GM23338 (cell line): ENCODE measurements at regions not wholly inside any gene's neighbourhood (a gene's known extent, or its start where the extent isn't known, plus 50 kb on each side); places are given as distances from the start of the nearest gene placed in this dataset.

Experiments
- ATAC-seq: fragments of 200-7000 bp; cut with Tn5 transposase; 3 replicates; pipeline ENCODE4 v1.9.1; 2020
- DNase-seq: peaks from one replicate; pipeline ENCODE4 v3.0.0-alpha.2; 2015; ENCODE audit warnings: low spot score
- H2AFZ ChIP-seq: fragments of 200-600 bp; sonication (generic); 2 replicates; pipeline ENCODE4 v1.8.0; 2016; ENCODE audit warnings: antibody characterized with exemption, mild to moderate bottlenecking, moderate library complexity
- H3F3A ChIP-seq: fragments of 200-600 bp; sonication (generic); replicated peaks from 2 replicates; pipeline ENCODE4 v1.8.0; 2017; ENCODE audit warnings: antibody characterized with exemption, mixed run types, low read depth
- H3K27ac ChIP-seq: fragments of 200-600 bp; sonication (generic); 2 replicates; pipeline ENCODE4 v1.6.1; 2016; ENCODE audit warnings: low read depth
- H3K27me3 ChIP-seq: fragments of 200-600 bp; sonication (generic); 2 replicates; pipeline ENCODE4 v1.8.0; 2016; ENCODE audit warnings: mild to moderate bottlenecking, mixed run types, moderate library complexity; ENCODE audit not compliant: insufficient read depth
- H3K36me3 ChIP-seq: fragments of 200-600 bp; sonication (generic); 2 replicates; pipeline ENCODE4 v1.8.0; 2016; ENCODE audit warnings: mild to moderate bottlenecking; ENCODE audit not compliant: insufficient read depth
- H3K4me1 ChIP-seq: fragments of 200-600 bp; sonication (generic); 2 replicates; pipeline ENCODE4 v1.8.0; 2016; ENCODE audit warnings: mild to moderate bottlenecking, moderate library complexity; ENCODE audit not compliant: insufficient read depth
- H3K4me2 ChIP-seq: fragments of 200-600 bp; sonication (generic); 2 replicates; pipeline ENCODE4 v1.7.1; 2017; ENCODE audit warnings: mixed run types
- H3K4me3 ChIP-seq: fragments of 200-600 bp; sonication (generic); 2 replicates; pipeline ENCODE4 v1.6.1; 2016; ENCODE audit warnings: mixed run types
- H3K79me2 ChIP-seq: fragments of 200-600 bp; sonication (generic); replicated peaks from 2 replicates; pipeline ENCODE4 v1.8.0; 2017; ENCODE audit warnings: mild to moderate bottlenecking; ENCODE audit not compliant: insufficient read depth
- H3K9me2 ChIP-seq: fragments of 200-600 bp; sonication (generic); 2 replicates; pipeline ENCODE4 v1.8.0; 2017; ENCODE audit not compliant: insufficient read depth
- H4K20me1 ChIP-seq: fragments of 200-600 bp; sonication (generic); replicated peaks from 2 replicates; pipeline ENCODE4 v1.8.0; 2017; ENCODE audit warnings: mild to moderate bottlenecking; ENCODE audit not compliant: insufficient read depth
- H3K27ac Mint-ChIP-seq: 2 replicates; pipeline ENCODE4 v1.8.0; 2020; ENCODE audit warnings: inconsistent platforms, mild to moderate bottlenecking, moderate library complexity, mixed read lengths
- H3K27me3 Mint-ChIP-seq: 3 replicates; pipeline ENCODE4 v1.8.0; 2022; ENCODE audit warnings: low read depth, mild to moderate bottlenecking, moderate library complexity, mixed read lengths, inconsistent platforms; ENCODE audit not compliant: insufficient read depth, poor library complexity
- H3K36me3 Mint-ChIP-seq: 3 replicates; pipeline ENCODE4 v1.8.0; 2021; ENCODE audit warnings: low read depth, mild to moderate bottlenecking, inconsistent platforms, moderate library complexity, mixed read lengths
- H3K4me1 Mint-ChIP-seq: 3 replicates; pipeline ENCODE4 v1.8.0; 2020; ENCODE audit warnings: mild to moderate bottlenecking, inconsistent platforms, mixed read lengths
- H3K4me3 Mint-ChIP-seq: 3 replicates; pipeline ENCODE4 v1.8.0; 2021; ENCODE audit warnings: moderate library complexity, mild to moderate bottlenecking, inconsistent platforms, mixed read lengths
- H3K9me3 Mint-ChIP-seq: 3 replicates; pipeline ENCODE4 v1.8.0; 2020; ENCODE audit warnings: moderate library complexity, mild to moderate bottlenecking, inconsistent platforms, mixed read lengths
- CREB1 ChIP-seq: fragments of 250-450 bp; sonication (Bioruptor Pico); IDR thresholded peaks from 2 replicates; pipeline ENCODE4 v1.5.0; 2020; ENCODE audit warnings: low read depth, mild to moderate bottlenecking, moderate library complexity
- CTCF ChIP-seq, 2 experiments: fragments of 200-600 bp in 1 of 2; sonication (generic) in 1 of 2; conservative IDR thresholded peaks; 2 replicates each; pipeline versions ENCODE4 v1.5.1 to v1.6.1; 2016 to 2017; ENCODE audit warnings: antibody characterized with exemption in 2 of 2, low read depth in 2 of 2, mild to moderate bottlenecking in 2 of 2, moderate library complexity in 1 of 2
- ETS1 ChIP-seq: IDR thresholded peaks from 2 replicates; pipeline ENCODE4 v1.6.1; 2016; ENCODE audit warnings: antibody characterized with exemption
- EZH2 ChIP-seq: fragments of 200-600 bp; sonication (generic); IDR thresholded peaks from one replicate; pipeline ENCODE4 v1.8.0; 2017; ENCODE audit warnings: antibody characterized with exemption, mild to moderate bottlenecking, low read depth; ENCODE audit not compliant: unreplicated experiment
- EZH2phosphoT487 ChIP-seq: fragments of 200-600 bp; sonication (generic); IDR thresholded peaks from one replicate; pipeline ENCODE4 v1.8.1; 2018; ENCODE audit warnings: antibody characterized with exemption; ENCODE audit not compliant: unreplicated experiment
- JUNB ChIP-seq: IDR thresholded peaks from one replicate; pipeline ENCODE4 v1.6.1; 2016; ENCODE audit warnings: antibody characterized with exemption; ENCODE audit not compliant: unreplicated experiment
- NANOG ChIP-seq: IDR thresholded peaks from 2 replicates; pipeline ENCODE4 v1.6.1; 2016; ENCODE audit warnings: antibody characterized with exemption, borderline replicate concordance
- POLR2AphosphoS5 ChIP-seq: IDR thresholded peaks from 2 replicates; pipeline ENCODE4 v1.6.1; 2016; ENCODE audit warnings: antibody characterized with exemption, low read depth
- REST ChIP-seq: IDR thresholded peaks from one replicate; pipeline ENCODE4 v1.6.1; 2018; ENCODE audit warnings: antibody characterized with exemption; ENCODE audit not compliant: unreplicated experiment
- STAT1 ChIP-seq: IDR thresholded peaks from one replicate; pipeline ENCODE4 v1.6.1; 2016; ENCODE audit warnings: antibody characterized with exemption; ENCODE audit not compliant: unreplicated experiment
- ZNF114 ChIP-seq: fragments of 250-450 bp; sonication (Bioruptor Pico); IDR thresholded peaks from 2 replicates; pipeline ENCODE4 v1.5.0; 2020; ENCODE audit warnings: mild to moderate bottlenecking, moderate library complexity
- ZNF331 ChIP-seq: fragments of 250-450 bp; sonication (Bioruptor Pico); IDR thresholded peaks from 2 replicates; pipeline ENCODE4 v1.5.0; 2020; ENCODE audit warnings: low read depth, mild to moderate bottlenecking, moderate library complexity
- ZNF462 ChIP-seq: fragments of 250-450 bp; sonication (Bioruptor Pico); IDR thresholded peaks from 2 replicates; pipeline ENCODE4 v1.5.0; 2020; ENCODE audit warnings: mild to moderate bottlenecking, moderate library complexity

DNA sequence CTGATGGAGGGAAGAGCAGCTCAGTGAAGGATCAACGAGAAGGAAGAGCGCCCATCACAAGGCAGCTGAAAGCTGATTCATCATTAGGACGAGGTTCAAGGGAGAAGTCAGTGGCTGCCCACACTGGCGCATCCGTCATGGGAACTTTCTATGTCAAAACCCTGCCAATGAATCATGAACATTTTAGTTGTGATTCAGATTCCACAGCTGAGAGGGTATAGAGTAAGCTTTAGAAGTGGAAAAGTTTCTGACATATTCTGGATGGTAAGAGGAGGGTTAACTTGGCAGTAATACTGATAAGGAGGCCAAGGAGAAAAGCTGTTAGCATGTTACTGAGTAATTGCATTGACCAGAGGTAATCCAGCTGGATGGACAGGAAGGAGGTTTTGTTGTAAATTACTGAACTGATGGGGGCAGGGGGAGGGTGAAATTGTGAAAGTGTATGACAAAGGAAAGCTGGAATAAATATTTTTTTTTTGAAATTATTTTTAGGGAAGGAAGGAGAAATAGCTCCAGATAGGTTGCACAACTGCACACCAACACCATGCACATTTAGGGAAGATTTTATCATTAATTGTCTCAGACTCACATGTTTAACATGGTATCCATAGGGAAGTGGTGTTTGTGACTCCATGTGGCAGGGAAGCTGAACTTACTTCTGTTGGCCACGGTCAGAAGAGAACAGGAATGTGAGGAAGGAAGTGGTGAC lies 78.3 kb upstream of the NRP1 start:
- no peak for ATAC-seq
- Histone ChIP-seq H3K36me3 (no peaks in the 10 kb centered on the region; the same call in 1 of the 2 replicates), H3K9me2 (peaks cover 5% of the 10 kb centered on the region; the same call in 1 of the 2 replicates), H3K4me1 (no peaks in the 10 kb centered on the region), H2AFZ (peak overlapping the region; percentile 74; the same call in 1 of the 2 replicates), H3K79me2 (no peaks in the 10 kb centered on the region), H3K4me3 (no peak overlapping the region), H4K20me1 (no peaks in the 10 kb centered on the region), H3K4me2 (no peak overlapping the region), H3K27me3 (no peaks in the 10 kb centered on the region), H3F3A (no peaks in the 10 kb centered on the region), H3K27ac (no peak overlapping the region)
- Mint-ChIP-seq H3K27me3 (peaks cover 4% of the 10 kb centered on the region), H3K4me3 (no peak overlapping the region), H3K36me3 (no peaks in the 10 kb centered on the region), H3K27ac (no peak overlapping the region), H3K4me1 (no peaks in the 10 kb centered on the region), H3K9me3 (no peaks in the 10 kb centered on the region)
- TF ChIP-seq ETS1: no peak
- TF ChIP-seq REST: no peak
- no peak for TF ChIP-seq CTCF (conservative IDR thresholded peaks at IDR 0.05; ENCODE audit: low read depth in 2 of 2)
- no peak for TF ChIP-seq ZNF114
- TF ChIP-seq EZH2: no peak
- no peak for TF ChIP-seq ZNF462
- no peak for TF ChIP-seq EZH2phosphoT487
- TF ChIP-seq JUNB: no peak
- no peak for TF ChIP-seq CREB1
- TF ChIP-seq POLR2AphosphoS5: no peak
- no peak for TF ChIP-seq STAT1
- no peak for TF ChIP-seq ZNF331 (CRISPR knock-in tag)
- no peak for TF ChIP-seq NANOG
- DNase-seq: no peak
